ENCODE measurements at regions not wholly inside any gene's neighbourhood (a gene's known extent, or its start where the extent isn't known, plus 50 kb on each side); places are given as distances from the start of the nearest gene placed in this dataset.
"Not testable (repeated sequence)": the region's sequence is repeated elsewhere in the genome, so short reads cannot be mapped to it uniquely, and the experiment has no call there.

GRCh38 chr17:31609996-31610910 lies 218.8 kb downstream of the RAB11FIP4 start:
- DNase-seq = no peak

DNA sequence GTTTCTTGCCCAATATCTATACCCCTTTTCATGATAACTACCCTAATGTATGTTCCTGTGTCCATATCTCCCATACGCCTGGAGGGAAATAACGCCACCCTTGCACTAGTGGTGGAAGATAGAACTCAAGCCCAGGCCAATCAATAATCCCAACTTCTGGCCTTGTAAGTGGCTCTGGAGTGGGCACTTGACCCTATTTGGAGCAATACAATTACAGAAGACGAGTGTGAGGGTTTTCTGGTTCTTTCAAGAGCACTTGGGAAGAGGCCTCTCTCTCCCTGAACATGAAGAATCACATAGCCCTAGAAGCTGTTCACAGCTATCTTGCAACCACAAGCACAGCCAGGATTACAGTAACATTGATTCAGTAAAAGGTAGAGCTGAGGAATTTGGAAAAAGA lies 217.9 kb downstream of the RAB11FIP4 start:
- DNase-seq = peak; percentile 66

- DNase-seq = no peak
Observed at GRCh38 chr17:31608659-31609254, 217.3 kb downstream of the RAB11FIP4 start.

DNA sequence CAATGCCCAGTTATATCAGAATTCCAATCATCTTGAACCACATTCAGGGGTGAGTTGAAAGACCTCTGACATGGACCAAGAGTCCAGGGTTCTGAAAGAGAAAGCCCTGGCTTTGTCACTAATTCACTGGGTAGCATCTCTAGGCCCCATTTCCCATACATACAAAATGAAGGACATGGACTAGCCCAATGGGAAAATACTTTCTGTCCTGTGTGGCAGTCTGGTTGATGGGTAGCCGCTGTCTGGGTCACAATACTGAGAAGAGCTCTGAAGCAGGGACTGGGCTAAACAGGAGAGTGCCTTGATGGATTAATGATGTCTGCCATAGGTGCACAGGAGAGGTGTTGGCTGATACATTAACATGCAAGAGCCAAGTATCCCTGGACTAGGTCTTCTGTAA lies 214.3 kb downstream of the RAB11FIP4 start:
- DNase-seq = no peak

DNA sequence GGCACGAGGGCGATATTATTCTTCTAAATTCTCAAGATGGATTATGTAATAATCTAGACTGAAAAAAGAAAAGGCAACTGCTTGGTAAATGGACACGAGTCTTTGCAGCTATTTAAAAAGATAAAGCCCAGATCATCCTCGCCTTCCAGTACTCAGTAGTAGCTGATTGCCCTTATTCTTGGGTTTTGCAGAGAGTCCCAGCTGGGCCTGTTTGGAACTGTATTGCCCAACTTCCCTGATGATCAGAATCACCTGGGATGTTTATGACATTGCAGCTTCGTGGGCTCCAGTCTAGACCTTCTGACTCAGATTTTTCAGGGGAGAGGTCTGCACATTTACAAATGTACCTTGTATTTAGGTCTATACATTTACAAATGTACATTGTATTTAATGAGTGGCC lies 213.5 kb downstream of the RAB11FIP4 start:
- DNase-seq = no peak

DNA sequence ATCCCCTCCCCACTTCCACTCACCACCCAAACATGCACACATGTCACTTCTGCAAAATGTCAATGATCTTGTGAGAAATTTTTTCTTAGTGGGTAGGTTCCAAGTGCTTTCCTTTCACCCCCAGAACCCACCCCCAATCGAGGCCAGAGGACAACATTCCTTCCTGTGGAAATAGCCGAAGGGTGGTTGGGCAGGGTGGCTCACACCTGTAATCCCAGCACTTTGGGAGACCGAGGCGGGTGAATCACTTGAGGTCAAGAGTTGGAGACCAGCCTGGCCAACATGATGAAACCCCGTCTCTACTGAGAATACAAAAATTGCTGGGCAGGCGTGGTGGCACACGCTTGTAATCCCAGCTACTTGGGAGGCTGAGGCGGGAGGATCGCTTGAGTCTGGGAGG lies 208.7 kb downstream of the RAB11FIP4 start:
- not testable (repeated sequence) for DNase-seq

DNA sequence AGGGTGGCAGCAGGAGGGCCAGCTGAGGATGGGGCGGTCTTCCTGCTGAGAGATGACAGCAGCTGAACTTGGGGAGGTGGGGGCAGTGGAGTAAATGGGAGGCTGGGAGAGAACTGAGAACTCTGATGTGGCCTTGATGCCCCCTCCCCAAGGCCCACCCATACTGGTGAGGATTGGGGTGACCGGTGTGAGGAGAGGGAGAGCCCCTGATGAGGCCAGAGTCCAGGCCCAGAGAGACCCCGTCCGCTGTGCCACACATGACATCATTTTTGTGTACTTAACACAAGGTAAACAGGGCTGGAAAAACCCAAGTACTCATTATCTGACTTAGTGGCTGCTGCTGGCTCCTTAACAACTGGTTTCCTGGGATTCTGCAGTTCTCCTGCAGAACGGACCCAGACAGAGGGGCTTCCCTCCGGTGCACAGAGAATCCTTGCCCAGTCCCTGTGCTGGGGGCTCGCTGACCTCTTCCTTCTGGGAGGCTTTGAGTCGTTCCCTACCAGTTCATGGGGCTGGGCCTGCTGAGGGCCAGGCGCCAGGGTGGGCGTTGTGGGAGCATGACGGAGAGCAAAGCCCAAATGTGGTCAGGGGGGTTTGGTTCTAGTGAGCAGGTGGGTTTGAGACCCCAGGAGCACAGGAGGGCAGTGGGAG lies 207.6 kb downstream of the RAB11FIP4 start:
- DNase-seq = no peak

GRCh38 chr17:31598399-31598782 lies 206.9 kb downstream of the RAB11FIP4 start:
- no peak for DNase-seq

- no peak for DNase-seq
Observed at GRCh38 chr17:31597646-31598398, 206.3 kb downstream of the RAB11FIP4 start.

GRCh38 chr17:31596382-31597323 lies 205.2 kb downstream of the RAB11FIP4 start:
- no peak for DNase-seq

GRCh38 chr17:31595666-31596381 lies 204.3 kb downstream of the RAB11FIP4 start:
- no peak for DNase-seq

GRCh38 chr17:31595076-31595475 lies 203.6 kb downstream of the RAB11FIP4 start:
- no peak for DNase-seq

- DNase-seq = no peak
Observed at GRCh38 chr17:31594416-31594815, 202.9 kb downstream of the RAB11FIP4 start.

DNA sequence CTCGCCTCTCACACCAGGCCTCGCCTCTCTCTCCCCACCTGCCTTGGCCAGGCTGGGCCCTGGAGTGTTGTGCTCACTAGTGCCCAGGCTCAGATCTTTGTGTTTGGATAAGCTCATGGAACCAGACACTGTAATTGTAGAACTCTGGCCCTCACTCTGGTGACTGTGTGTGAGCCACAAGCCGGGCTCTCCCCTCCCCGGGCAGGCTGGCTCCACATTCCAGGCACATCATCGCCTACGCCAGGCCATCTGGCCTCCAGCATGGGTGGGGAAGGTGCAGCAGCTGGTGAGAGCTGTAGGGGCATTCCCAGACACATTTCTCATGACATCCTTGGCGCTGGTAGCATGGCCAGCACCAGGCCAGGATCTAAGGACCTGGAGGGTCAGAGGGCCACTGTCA lies 202.3 kb downstream of the RAB11FIP4 start:
- DNase-seq = no peak

DNA sequence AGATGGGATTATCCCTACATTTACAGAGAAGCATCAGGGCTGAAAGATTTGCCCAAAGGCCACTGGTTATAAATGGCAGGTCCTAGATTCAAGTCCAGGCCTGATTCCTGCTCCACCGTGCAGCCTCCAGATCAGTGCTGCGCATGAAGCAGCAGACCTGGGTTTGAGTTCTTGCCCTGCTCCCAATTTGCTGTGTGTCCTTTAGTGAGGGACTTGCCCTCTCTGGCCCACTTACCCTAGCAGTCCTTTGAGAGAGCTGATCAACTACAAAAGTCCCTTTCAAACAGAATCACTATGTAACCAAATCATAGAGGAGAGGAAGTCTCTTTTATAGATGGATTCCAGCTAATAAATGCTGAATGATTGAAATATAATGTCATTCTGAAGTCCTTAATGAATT lies 200.4 kb downstream of the RAB11FIP4 start:
- no peak for DNase-seq

DNA sequence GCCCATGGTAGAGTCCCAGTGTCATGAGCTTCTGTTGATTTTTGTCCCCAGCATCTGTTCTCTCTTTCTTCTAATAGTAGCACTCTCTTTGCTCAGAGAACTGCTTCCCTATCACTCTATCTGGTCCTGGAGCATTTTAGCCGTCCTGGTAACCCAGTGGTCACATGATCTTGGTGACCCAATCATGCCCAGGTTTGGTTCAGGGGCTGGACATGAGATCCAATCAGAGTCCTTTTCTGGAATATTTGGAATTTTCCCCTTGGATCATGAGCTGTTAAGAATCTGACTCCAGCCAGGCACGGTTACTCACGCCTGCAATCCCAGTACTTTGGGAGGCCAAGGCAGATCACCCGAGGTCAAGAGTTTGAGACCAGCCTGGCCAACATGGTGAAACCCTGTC lies 197.0 kb downstream of the RAB11FIP4 start:
- no peak for DNase-seq

DNA sequence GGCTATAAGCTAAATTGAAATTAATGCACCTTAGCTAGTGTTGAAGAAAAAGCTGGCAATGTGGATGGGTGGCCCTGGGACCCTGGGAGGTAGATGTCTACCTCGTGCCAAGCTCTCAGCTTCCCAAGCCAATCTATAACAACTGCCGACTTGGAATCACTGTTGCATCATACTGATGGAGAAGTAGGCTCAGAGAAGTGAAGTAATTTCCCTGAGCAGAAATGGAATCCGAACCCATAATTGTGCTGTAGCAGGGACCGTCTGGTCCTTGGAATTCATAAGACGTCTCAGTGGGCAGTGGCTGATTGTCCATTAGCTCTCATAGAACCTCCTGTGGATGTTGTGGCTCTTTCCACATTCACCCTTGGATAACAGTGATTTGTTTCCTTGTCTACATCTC lies 196.6 kb downstream of the RAB11FIP4 start:
- no peak for DNase-seq

All from DMS79 treated with DMSO at 0.1 percent for 48 hours (cell line).